ENCODE measurements at regions not wholly inside any gene's neighbourhood (a gene's known extent, or its start where the extent isn't known, plus 50 kb on each side); places are given as distances from the start of the nearest gene placed in this dataset.

DNA sequence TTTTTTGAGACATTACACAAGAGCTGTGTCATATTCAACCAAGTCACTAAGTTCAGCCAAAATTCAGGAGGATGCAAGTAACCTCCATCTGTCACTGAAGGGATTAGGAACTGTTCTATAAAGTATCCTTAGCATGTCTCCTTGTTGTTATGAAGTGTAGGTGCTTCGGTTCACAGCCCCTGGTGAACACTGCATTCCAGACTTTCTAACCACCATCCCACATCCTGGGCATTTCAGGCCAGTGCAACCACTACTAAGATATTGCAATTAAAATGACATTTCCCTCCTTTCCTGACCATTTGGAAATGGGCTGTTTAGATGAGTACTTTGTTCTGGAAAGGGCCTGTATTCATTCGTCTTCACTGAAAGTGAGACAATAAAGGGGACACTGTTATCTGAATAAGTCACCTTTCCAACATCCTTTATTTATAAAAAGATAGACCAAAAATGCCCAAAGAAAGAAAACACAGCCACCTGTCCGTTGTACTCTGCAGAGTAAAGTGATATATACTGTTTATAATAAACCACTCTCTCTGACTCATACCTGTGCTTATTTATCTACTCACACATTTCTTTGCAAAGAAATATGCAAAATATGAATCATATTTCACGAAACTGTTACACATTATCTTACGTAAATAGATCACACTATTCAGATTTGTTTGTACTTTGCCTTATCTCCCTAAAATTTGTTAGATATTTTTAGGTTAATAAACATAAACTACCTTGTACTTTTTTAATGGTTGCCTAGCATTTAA is 861.9 kb downstream of the CDH18 start:
- TF ChIP-seq CTCF (IDR thresholded peaks at IDR 0.05) (no peak), POLR2A (IDR thresholded peaks at IDR 0.05) (no peak)

Measured in uterus (tissue), 2 donors.